NCI-H345 treated with DMSO at 0.1 percent for 48 hours (cell line): ENCODE measurements at regions not wholly inside any gene's neighbourhood (a gene's known extent, or its start where the extent isn't known, plus 50 kb on each side); places are given as distances from the start of the nearest gene placed in this dataset.
"Not testable (repeated sequence)": the region's sequence is repeated elsewhere in the genome, so short reads cannot be mapped to it uniquely, and the experiment has no call there.

Source experiments
- DNase-seq: peaks from one replicate; lab custom pipeline; 2025; ENCODE audit not compliant: unreplicated experiment; lab: John Stamatoyannopoulos, UW

DNA sequence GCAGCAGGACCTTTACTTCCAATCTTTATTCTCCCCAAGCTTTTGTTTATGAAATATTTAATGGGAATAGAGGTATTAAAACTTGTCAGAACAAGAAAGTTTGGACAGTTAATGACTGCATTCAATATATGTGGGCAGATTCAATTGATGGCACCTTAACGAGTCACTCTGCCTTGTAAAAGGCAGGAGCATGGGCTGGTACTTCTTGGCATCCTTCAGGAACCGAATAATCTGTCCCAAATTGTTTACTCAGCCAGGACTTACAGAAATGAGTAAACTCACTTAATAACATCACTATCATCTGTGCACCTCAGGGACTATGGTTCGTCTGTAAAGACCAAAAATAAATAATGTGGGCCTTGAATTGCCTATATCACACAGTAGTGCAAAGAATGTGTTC, 1280.3 kb upstream of the TMEFF2 start:
- DNase-seq, result no peak

GRCh38 chr2:193469251-193469650, 1274.5 kb upstream of the TMEFF2 start:
- DNase-seq, result no peak

- no peak for DNase-seq
Observed at GRCh38 chr2:193467276-193467987, 1272.7 kb upstream of the TMEFF2 start.

DNA sequence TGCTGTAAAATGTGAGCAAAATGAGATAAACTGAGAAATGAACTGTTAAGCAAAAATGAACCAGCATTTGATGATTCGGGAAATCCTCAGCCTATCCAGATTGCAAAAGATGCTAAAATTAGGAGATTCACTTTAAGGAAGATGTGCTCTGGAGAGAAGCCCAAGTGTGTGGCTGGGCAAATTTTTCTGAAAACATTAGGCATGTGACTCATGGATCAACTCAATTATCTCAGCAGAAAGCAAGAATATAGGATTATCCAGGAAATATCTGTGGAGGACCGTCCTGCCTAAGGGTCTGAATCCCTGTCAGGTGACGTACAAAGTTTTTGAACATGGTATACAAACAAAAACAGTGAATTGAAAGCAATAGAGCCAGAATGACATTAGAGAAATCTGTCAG, 1268.3 kb upstream of the TMEFF2 start:
- no peak for DNase-seq

- no peak for DNase-seq
Observed at GRCh38 chr2:193462411-193462810, 1267.7 kb upstream of the TMEFF2 start.

DNA sequence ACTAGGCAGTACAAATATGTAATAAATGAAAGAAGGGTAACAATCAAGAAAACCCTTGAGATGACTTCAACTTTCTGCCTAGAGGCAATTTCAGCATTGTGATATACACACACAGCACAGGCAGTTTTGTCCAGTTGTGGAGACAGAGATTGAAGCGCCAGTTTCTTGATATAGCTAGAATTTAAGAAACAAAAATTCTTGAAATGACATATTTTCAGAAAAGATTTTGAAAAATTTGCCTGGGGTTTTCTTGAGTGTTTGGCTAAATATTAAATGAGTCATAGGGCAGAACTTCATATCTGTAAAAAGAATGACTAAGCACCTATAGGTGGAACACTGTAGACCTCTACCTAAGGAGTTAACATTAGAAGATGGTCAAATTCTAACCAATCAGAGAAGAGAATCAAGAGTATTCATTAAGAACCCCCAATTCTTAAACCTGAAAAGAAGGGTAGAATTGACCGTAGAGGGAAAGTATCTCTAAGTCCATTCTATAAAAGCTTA, 1266.8 kb upstream of the TMEFF2 start:
- DNase-seq, result no peak

DNA sequence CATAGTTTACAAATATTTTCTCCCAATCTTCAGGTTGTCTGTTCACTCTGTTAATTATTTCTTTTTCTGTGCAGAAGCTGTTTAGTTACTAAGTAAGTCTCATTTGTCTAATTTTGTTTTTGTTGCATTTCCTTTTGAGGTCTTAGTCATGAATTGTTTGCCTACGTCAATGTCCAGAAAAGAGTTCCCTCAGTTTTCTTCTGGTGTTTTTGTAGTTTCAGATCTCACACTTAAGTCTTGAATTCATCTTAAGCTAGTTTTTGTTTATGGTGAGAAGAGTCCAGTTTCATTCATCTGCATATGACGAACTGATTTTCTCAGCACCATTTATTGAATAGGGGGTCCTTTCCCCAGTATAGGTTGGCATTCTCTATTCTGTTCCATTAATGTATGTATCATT, 1252.2 kb upstream of the TMEFF2 start:
- DNase-seq, result no peak

DNA sequence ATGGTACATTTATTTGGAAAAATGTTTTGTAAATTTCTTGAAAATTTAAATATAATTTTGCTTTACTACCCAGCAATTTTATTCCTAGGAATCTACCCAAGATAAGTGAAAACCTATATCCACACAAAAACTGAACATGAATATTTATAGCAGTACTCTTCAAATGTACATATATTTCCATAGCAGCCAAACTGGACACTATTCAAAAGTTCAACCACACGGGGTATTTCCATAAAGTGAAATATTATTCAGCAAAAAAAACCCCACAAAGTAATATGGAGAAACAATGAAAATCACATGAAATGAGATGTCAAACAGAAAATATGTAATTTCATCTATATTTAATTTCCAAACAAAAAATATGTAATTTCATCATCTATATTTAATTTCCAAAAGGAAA, 1247.6 kb upstream of the TMEFF2 start:
- DNase-seq, result no peak

DNA sequence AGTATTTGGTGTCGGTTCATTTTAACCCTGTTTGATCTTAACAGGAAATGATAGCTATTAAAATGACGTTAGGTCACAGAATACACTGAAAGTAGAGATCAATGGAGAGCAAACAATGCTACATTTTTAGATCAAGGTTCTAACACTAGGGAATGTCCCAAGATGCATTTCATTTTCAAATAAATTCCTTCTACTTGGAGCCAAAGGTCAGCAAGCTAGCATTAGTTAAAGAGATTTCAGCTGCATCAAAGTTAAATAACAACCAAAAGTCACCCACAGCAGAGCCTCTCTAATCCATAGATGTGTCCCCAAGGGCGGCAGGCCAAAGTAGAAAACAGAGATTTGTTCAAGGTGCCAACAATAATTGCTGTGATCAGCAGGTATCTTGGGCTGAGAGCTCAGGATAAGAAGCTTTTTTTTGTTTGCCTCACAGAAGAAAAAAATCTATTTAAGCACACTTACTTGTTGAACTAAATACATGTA, 1233.6 kb upstream of the TMEFF2 start:
- DNase-seq, result no peak

DNA sequence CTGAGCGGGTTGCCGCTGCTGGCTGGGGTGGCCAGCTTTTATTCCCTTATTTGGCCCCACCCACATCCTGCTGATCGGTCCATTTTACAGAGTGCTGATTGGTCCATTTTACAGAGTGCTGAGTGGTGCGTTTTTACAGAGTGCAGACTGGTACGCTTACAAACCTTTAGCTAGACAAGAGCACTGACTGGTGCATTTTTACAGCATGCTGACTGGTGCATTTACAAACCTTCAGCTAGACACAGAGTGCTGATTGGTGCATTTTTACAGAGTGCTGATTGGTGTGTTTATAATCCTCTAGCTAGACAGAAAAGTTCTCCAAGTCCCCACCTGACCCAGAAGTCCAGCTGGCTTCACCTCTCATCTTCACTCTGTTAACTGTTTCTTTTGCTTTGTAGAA, 1217.6 kb upstream of the TMEFF2 start:
- DNase-seq, result not testable (repeated sequence)

DNA sequence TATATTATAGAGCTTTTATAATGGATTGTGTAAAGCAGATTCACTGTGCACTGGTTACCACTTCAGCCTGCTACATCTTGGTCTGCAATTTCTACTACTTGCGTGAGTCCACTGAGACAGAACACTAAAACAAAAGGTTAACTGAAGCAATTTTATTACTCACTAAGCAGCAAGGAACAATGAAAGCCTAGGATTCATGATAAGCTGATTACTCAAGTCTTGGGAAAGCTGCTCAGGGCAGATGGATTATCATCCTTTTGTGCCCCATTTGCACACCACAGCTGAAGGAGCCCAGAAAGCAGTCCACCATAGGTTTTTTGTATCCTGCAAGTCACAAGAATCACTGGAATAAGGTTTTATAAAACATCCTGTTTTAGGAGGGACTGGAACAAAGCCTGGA, 1215.2 kb upstream of the TMEFF2 start:
- DNase-seq, result no peak

DNA sequence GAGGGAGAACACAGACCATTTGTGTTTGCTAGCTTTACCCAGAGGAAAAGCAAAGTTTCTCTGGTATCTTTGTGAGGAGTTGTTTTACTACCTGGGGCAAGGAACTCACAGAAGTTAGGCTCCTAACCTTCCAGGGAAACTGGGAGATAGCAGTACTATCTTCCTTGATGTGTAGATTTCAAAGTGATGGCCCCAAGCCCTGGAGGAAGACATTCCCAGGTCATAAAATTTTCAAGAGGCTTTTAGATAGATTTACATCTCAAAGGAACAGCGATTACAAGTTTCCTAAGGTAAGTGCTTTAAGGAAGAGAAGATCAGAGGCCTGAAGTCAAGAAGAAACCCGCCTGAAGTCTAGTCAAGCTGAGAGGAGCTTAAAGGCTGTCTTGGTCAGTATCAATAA, 1187.8 kb upstream of the TMEFF2 start:
- no peak for DNase-seq

- DNase-seq, result no peak
Observed at GRCh38 chr2:193377789-193378188, 1183.1 kb upstream of the TMEFF2 start.

GRCh38 chr2:193373120-193373519, 1178.4 kb upstream of the TMEFF2 start:
- DNase-seq, result no peak

GRCh38 chr2:193371200-193371599, 1176.5 kb upstream of the TMEFF2 start:
- DNase-seq, result no peak

DNA sequence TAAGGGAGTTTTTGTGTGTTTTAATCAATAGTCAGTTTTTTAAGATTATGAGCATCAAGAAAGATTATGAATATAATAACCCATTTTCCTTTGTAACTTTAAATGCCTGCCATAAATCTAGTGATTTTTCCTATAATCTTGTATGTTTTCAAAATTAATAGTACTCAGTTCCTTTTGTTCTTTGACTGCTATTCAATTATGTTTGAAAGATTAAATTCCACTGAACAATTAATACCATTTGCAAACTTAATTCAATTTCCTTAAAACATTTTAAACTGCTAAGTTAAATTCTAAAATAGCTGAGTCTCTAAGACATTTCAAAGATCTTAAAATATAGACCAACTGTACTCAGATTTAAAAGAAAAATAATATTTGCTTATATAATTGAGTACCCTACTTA, 1173.9 kb upstream of the TMEFF2 start:
- no peak for DNase-seq

GRCh38 chr2:193357508-193357907, 1162.8 kb upstream of the TMEFF2 start:
- DNase-seq, result no peak

- not testable (repeated sequence) for DNase-seq
Observed at GRCh38 chr2:193352665-193353242, 1158.0 kb upstream of the TMEFF2 start.

- DNase-seq, result no peak
Observed at GRCh38 chr2:193350509-193350908, 1155.8 kb upstream of the TMEFF2 start.

DNA sequence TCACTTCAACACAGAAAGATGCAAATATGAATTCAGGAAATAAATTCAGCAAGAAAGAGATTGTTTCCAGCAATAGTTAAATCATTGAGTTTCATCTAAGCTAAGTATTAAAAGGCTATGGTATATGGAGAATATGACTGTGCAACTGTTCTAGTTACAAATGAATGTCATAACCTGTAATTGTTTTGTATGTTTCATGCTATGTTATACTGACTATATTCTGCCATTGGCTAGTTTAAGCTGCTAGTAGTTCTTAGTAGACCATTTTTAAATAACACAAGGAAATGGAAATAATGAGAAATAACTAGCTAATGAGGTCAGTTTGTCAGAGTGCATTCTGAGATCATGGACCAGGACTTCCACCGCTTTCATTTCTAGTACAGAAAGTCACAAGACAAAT, 1154.9 kb upstream of the TMEFF2 start:
- DNase-seq, result no peak

DNA sequence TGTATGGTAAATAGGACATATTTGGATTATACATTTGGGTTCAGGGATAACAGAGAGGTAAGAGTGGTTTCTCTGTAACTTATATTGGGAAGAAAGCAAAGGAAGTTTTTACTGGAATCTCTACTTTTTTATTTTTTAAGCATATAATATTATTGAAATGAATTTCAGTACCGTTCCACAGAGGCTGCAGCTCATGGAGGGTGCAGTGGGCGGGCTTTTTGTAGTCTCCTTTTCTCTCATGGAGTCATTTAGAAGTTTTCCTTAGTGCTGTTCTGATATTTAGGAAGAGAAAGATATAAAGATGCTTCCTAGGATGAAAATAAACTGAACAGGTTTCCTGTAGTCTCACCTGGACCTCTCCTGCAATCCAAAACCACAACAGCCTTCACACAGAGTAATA, 1153.3 kb upstream of the TMEFF2 start:
- no peak for DNase-seq

- DNase-seq, result no peak
Observed at GRCh38 chr2:193336781-193337180, 1142.0 kb upstream of the TMEFF2 start.

GRCh38 chr2:193334401-193334800, 1139.7 kb upstream of the TMEFF2 start:
- no peak for DNase-seq
